ENCODE measurements at regions not wholly inside any gene's neighbourhood (a gene's known extent, or its start where the extent isn't known, plus 50 kb on each side); places are given as distances from the start of the nearest gene placed in this dataset.

DNA sequence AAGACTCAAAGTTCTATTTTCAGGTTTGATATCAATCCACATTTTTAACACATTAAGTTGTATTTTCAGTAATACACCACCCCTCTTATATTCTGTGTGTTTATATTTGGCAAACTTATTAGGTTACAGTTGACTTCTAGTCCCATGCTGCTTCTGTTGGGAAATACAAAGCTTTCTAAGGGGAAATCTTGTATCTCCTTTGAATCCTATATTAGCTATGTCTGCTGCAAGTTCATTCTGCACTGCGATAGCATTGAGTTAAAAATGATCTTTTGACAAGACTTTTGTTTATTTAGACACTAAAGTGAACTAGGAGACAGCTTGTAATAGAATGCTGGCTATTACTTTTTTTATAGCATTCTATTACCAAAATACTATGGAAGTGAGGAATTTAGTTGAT, 625.1 kb upstream of the ANKRD30A start:
- Histone ChIP-seq H3K9ac (replicated peaks; ENCODE audit: extremely low read depth, insufficient read depth, low read length) (no peak overlapping the region), H3K9me1 (replicated peaks; ENCODE audit: control insufficient read depth, extremely low read depth, insufficient read depth, low read length) (no peaks in the 10 kb centered on the region), H3K4me1 (ENCODE audit: control insufficient read depth, extremely low read depth, insufficient read depth, low read length) (peaks cover 5% of the 10 kb centered on the region), H3K4me2 (ENCODE audit: insufficient read depth, low read length) (no peak overlapping the region), H3K4me3 (replicated peaks in 1 of 3; ENCODE audit: insufficient read depth in 1 of 3, low read depth in 1 of 3, low read length in 3 of 3) (no peak overlapping the region), H3K27ac (ENCODE audit: insufficient read depth, low read depth, low read length) (no peak overlapping the region), H3K79me2 (ENCODE audit: control insufficient read depth, insufficient read depth, low read length) (no peaks in the 10 kb centered on the region), H4K20me1 (replicated peaks; ENCODE audit: control insufficient read depth, extremely low read depth, insufficient read depth, low read length) (no peaks in the 10 kb centered on the region), H3K27me3 (ENCODE audit: control insufficient read depth in 2 of 2, insufficient read depth in 2 of 2, low read length in 2 of 2) (no peaks in the 10 kb centered on the region), H3K36me3 (ENCODE audit: control insufficient read depth in 2 of 2, extremely low read depth in 1 of 2, insufficient read depth in 2 of 2, low read length in 2 of 2) (no peaks in the 10 kb centered on the region), H3K9me3 (replicated peaks; ENCODE audit: control insufficient read depth, insufficient read depth, low read length) (no peaks in the 10 kb centered on the region), H2AFZ (ENCODE audit: low read depth, low read length) (no peak overlapping the region)
- CTCF ChIA-PET = interaction anchor here (2.0 kb wide), 1 partner anchor 10 kb away, joined by 5 read pairs; no protein-coding TSS in a partner anchor
- no peak for TF ChIP-seq POLR2AphosphoS5 (IDR thresholded peaks at IDR 0.05; ENCODE audit: insufficient read depth, low read depth, low read length)
- TF ChIP-seq FOS (IDR thresholded peaks at IDR 0.05; ENCODE audit: borderline replicate concordance, insufficient read depth, low read length) = no peak
- TF ChIP-seq EZH2 (IDR thresholded peaks at IDR 0.05; ENCODE audit: borderline replicate concordance, low read depth, low read length, severe bottlenecking) = no peak
- TF ChIP-seq, protein P1, sequence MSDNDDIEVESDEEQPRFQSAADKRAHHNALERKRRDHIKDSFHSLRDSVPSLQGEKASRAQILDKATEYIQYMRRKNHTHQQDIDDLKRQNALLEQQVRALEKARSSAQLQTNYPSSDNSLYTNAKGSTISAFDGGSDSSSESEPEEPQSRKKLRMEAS (IDR thresholded peaks at IDR 0.05; ENCODE audit: insufficient read depth, insufficient read length) = no peak
- TF ChIP-seq, protein P2, sequence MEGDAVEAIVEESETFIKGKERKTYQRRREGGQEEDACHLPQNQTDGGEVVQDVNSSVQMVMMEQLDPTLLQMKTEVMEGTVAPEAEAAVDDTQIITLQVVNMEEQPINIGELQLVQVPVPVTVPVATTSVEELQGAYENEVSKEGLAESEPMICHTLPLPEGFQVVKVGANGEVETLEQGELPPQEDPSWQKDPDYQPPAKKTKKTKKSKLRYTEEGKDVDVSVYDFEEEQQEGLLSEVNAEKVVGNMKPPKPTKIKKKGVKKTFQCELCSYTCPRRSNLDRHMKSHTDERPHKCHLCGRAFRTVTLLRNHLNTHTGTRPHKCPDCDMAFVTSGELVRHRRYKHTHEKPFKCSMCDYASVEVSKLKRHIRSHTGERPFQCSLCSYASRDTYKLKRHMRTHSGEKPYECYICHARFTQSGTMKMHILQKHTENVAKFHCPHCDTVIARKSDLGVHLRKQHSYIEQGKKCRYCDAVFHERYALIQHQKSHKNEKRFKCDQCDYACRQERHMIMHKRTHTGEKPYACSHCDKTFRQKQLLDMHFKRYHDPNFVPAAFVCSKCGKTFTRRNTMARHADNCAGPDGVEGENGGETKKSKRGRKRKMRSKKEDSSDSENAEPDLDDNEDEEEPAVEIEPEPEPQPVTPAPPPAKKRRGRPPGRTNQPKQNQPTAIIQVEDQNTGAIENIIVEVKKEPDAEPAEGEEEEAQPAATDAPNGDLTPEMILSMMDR (IDR thresholded peaks at IDR 0.05; ENCODE audit: extremely low read depth in 1 of 2, insufficient read depth in 1 of 2, low read depth in 1 of 2, low read length in 2 of 2) = no peak
- TF ChIP-seq MYC (IDR thresholded peaks at IDR 0.05; ENCODE audit: low read depth, low read length) = no peak
- no peak for TF ChIP-seq POLR2A (IDR thresholded peaks at IDR 0.05; ENCODE audit: low read depth, low read length)
- no peak for TF ChIP-seq GATA2 (IDR thresholded peaks at IDR 0.05; ENCODE audit: insufficient read depth, insufficient read length, low read depth, low read length)
- no peak for TF ChIP-seq JUN (IDR thresholded peaks at IDR 0.05; ENCODE audit: borderline replicate concordance, insufficient read depth, insufficient read length, low read depth)
- intact Hi-C loops (cut with micrococcal nuclease) = no loop called here
- POLR2A ChIA-PET = no interaction called here
- no TSS peak for BruUV-seq (replicated peaks)
- no peak for DNase-seq (ENCODE audit: low read depth, low spot score)
- no peak for FAIRE-seq
- dilution Hi-C loops (cut with MboI; ENCODE audit: extremely low pct_ligation_motif_present, low sequenced_read_pairs) = no loop called here

Measured in endothelial cell of umbilical vein (primary cell).